ENCODE measurements at regions not wholly inside any gene's neighbourhood (a gene's known extent, or its start where the extent isn't known, plus 50 kb on each side); places are given as distances from the start of the nearest gene placed in this dataset.
"Not testable (repeated sequence)": the region's sequence is repeated elsewhere in the genome, so short reads cannot be mapped to it uniquely, and the experiment has no call there.

DNA sequence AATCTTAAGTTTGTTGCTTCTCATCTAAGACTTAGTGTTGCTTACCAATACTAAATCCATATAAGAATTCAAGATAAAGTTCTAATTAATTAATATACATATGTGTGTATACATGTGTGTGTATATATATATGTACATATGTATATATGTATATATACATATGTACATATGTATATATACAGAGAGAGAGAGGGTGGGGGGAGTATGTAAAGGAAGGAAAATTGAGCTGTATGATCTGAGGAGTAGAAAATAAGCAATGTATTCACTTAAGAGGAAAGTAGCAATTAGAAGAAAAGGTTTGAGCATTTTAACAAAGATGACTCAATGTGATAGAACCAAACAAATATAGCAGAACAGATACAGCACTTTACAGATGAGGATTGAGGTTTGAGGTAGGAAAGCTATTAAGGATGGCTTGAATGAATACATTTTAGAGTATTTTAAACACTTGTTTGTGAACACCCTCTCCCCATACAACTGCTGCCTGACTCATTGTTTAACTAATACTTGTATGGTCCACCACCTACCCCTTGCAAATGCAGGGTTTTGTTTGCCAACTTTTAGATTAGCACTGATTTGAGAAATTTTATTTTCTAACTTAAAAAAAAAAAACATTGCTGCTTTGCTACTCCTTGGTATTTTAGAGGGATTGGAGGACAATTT lies 681.1 kb upstream of the CADM2 start:
- DNase-seq: no peak
- ATAC-seq: no peak
- Mint-ChIP-seq H3K4me3 (no peak overlapping the region), H3K36me3 (ENCODE audit: insufficient read depth) (no peaks in the 10 kb centered on the region), H3K4me1 (ENCODE audit: low read depth) (no peaks in the 10 kb centered on the region), H3K9me3 (peaks cover 20% of the 10 kb centered on the region), H3K27me3 (ENCODE audit: low read depth) (no peaks in the 10 kb centered on the region)

DNA sequence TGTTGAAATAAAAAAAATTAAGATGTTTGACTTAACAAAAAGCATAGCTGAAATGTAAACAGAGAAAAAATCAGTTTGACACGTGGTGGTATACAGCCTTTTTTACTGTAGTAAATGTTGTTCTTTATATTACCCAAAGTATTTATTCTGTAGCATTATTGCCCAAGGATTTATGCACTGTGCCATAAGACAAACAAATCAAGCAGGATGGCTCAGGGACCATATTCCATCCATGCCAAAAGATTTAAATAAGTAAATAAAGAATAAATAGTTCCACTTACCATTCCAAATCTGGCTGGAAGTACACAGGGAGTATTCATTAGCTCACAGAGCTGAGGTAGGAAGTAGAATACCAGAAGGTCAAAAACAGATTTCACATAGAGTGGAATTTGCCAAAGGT lies 666.7 kb upstream of the CADM2 start:
- Mint-ChIP-seq H3K4me3 (no peak overlapping the region), H3K36me3 (ENCODE audit: insufficient read depth) (no peaks in the 10 kb centered on the region), H3K9me3 (peaks cover 16% of the 10 kb centered on the region), H3K27me3 (ENCODE audit: low read depth) (no peaks in the 10 kb centered on the region), H3K4me1 (ENCODE audit: low read depth) (no peaks in the 10 kb centered on the region)
- DNase-seq (no peak), ATAC-seq (no peak)

DNA sequence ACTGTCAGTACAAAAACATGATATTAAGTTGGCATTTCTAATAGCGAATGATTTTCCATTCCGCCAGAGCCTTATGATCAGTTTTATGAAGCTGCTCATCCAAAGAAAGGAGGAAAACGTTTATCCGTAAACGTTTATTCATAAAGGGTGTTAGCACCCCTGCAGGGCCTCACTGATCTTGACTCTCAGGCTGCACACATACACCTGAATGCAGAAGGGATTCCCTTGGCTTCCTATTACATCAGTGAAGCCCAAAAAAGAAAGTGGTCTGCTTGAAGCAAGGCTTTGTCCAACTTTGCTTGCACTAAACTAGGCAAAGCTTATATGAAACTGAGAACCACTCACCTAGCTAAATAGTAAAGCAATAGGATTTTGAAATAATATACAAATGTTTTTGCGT lies 659.5 kb upstream of the CADM2 start:
- ATAC-seq: no peak
- no peak for DNase-seq
- no peaks in the 10 kb centered on the region for H3K27me3 Mint-ChIP-seq (ENCODE audit: low read depth)
- peaks cover 8% of the 10 kb centered on the region for H3K9me3 Mint-ChIP-seq
- H3K4me1 Mint-ChIP-seq (ENCODE audit: low read depth): no peaks in the 10 kb centered on the region
- no peak overlapping the region for H3K4me3 Mint-ChIP-seq
- no peaks in the 10 kb centered on the region for H3K36me3 Mint-ChIP-seq (ENCODE audit: insufficient read depth)

GRCh38 chr3:84304214-84304613 lies 654.6 kb upstream of the CADM2 start:
- peaks cover 5% of the 10 kb centered on the region for H3K9me3 Mint-ChIP-seq
- H3K4me1 Mint-ChIP-seq (ENCODE audit: low read depth): no peaks in the 10 kb centered on the region
- H3K4me3 Mint-ChIP-seq: no peak overlapping the region
- no peaks in the 10 kb centered on the region for H3K27me3 Mint-ChIP-seq (ENCODE audit: low read depth)
- DNase-seq: no peak
- no peak for ATAC-seq
- no peaks in the 10 kb centered on the region for H3K36me3 Mint-ChIP-seq (ENCODE audit: insufficient read depth)

GRCh38 chr3:84307339-84307738 lies 651.5 kb upstream of the CADM2 start:
- no peak overlapping the region for H3K4me3 Mint-ChIP-seq
- no peaks in the 10 kb centered on the region for H3K4me1 Mint-ChIP-seq (ENCODE audit: low read depth)
- no peaks in the 10 kb centered on the region for H3K27me3 Mint-ChIP-seq (ENCODE audit: low read depth)
- ATAC-seq (no peak), DNase-seq (no peak)
- H3K9me3 Mint-ChIP-seq: peaks cover 8% of the 10 kb centered on the region
- H3K36me3 Mint-ChIP-seq (ENCODE audit: insufficient read depth): no peaks in the 10 kb centered on the region

DNA sequence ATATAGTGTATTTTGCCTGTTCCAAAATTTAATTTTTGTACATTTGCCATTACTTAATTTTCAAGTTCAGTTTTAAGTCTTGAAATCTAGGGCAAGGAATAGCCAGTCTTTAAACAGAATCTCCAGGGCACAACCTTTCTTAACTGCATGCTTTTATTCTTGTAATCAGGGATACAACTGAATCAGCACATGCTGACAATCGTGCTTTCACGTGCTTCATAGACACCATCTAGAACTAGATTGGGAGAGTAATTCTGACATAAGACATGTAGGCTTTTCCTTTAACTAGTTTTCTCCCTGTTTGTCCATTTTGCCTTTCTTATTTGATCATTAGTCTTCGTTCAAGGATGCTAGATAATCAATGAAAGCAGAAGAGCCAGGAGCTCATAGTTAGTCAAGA lies 650.4 kb upstream of the CADM2 start:
- DNase-seq (no peak), ATAC-seq (no peak)
- Mint-ChIP-seq H3K9me3 (peaks cover 8% of the 10 kb centered on the region), H3K27me3 (ENCODE audit: low read depth) (no peaks in the 10 kb centered on the region), H3K4me1 (ENCODE audit: low read depth) (no peaks in the 10 kb centered on the region), H3K36me3 (ENCODE audit: insufficient read depth) (no peaks in the 10 kb centered on the region), H3K4me3 (no peak overlapping the region)

GRCh38 chr3:84318273-84318809 lies 640.4 kb upstream of the CADM2 start:
- peaks cover 8% of the 10 kb centered on the region for H3K9me3 Mint-ChIP-seq
- H3K4me3 Mint-ChIP-seq: no peak overlapping the region
- no peaks in the 10 kb centered on the region for H3K27me3 Mint-ChIP-seq (ENCODE audit: low read depth)
- ATAC-seq (no peak), DNase-seq (no peak)
- no peaks in the 10 kb centered on the region for H3K4me1 Mint-ChIP-seq (ENCODE audit: low read depth)
- no peaks in the 10 kb centered on the region for H3K36me3 Mint-ChIP-seq (ENCODE audit: insufficient read depth)

GRCh38 chr3:84365563-84366278 lies 593.1 kb upstream of the CADM2 start:
- not testable (repeated sequence) for H3K4me1 Mint-ChIP-seq (ENCODE audit: low read depth); H3K4me3 Mint-ChIP-seq; H3K36me3 Mint-ChIP-seq (ENCODE audit: insufficient read depth); ATAC-seq; DNase-seq; H3K27me3 Mint-ChIP-seq (ENCODE audit: low read depth)
- peaks cover 42% of the 10 kb centered on the region for H3K9me3 Mint-ChIP-seq
